Testis (tissue), 2 donors: ENCODE measurements at regions not wholly inside any gene's neighbourhood (a gene's known extent, or its start where the extent isn't known, plus 50 kb on each side); places are given as distances from the start of the nearest gene placed in this dataset.

Source experiments
- POLR2A ChIP-seq: fragments of 450-650 bp; IDR thresholded peaks from one replicate; pipeline ENCODE4 v1.6.1; 2017; ENCODE audit warnings: antibody characterized with exemption, mild to moderate bottlenecking, moderate library complexity
- TF ChIP-seq, protein P1 (sequence below), 3 experiments: fragments of 450-650 bp in 2 of 3; fragments of 200-600 bp in 1 of 3; sonication (generic) in 1 of 3; IDR thresholded peaks; one replicate each; pipeline ENCODE4 v1.5.1; 2016 to 2019; ENCODE audit warnings: antibody characterized with exemption in 3 of 3, mild to moderate bottlenecking in 2 of 3, moderate library complexity in 1 of 3

DNA sequence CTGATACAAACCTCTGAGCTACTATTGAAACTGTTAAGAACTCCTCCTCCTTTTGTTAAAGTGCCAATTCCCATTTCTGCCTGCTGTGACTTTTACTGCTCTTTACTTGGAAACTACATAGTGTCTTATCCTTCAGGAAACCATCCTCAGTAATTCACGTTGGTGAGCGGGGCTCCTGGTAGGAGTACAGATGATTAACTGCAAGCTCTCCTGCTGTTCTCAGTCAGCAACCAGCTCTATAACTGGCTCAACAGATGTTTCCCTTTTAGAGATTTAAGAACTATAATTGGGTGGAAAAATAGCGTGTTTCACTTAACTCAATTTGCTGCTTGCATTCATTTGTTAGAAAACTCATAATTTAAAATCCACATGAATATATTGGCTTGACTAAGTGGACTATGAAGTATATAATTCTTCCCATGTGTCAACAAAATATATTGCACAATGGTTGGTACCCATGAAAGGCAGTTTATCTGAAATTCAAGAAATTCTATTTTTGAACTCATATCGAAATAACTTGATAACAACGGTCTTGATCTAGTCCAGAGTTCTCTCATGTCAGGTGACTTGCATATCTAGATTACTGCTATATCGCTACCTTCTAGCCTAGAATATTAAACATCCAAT, 574.0 kb downstream of the KCNT2 start:
- TF ChIP-seq, protein P1, sequence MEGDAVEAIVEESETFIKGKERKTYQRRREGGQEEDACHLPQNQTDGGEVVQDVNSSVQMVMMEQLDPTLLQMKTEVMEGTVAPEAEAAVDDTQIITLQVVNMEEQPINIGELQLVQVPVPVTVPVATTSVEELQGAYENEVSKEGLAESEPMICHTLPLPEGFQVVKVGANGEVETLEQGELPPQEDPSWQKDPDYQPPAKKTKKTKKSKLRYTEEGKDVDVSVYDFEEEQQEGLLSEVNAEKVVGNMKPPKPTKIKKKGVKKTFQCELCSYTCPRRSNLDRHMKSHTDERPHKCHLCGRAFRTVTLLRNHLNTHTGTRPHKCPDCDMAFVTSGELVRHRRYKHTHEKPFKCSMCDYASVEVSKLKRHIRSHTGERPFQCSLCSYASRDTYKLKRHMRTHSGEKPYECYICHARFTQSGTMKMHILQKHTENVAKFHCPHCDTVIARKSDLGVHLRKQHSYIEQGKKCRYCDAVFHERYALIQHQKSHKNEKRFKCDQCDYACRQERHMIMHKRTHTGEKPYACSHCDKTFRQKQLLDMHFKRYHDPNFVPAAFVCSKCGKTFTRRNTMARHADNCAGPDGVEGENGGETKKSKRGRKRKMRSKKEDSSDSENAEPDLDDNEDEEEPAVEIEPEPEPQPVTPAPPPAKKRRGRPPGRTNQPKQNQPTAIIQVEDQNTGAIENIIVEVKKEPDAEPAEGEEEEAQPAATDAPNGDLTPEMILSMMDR (IDR thresholded peaks at IDR 0.05): no peak
- no peak for TF ChIP-seq POLR2A
